ENCODE measurements at regions not wholly inside any gene's neighbourhood (a gene's known extent, or its start where the extent isn't known, plus 50 kb on each side); places are given as distances from the start of the nearest gene placed in this dataset.

DNA sequence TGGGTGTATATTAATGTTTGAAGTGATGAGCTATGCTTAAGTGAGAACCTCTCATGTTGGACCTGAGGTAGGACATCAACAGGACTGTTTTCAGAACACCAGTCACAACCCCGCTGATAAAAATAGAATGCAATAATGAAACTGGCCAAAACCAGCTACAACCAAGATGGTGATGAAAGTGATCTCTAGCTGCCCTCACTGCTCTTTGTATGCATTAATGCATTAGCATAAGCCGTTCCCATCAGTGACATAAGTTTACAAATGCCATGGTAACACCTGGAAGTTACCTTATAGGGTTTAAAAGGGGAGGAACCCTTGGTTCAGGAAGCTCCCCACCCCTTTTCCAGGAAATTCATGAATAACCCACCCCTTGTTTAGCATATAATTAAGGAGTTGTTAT, 672.5 kb upstream of the EEF2KMT start:
- Histone ChIP-seq H3K36me3 (ENCODE audit: control insufficient read depth in 2 of 2, insufficient read depth in 1 of 2, low read length in 2 of 2) (no peaks in the 10 kb centered on the region), H3K9me3 (ENCODE audit: control insufficient read depth, insufficient read depth, low read depth, low read length) (no peaks in the 10 kb centered on the region), H3K4me1 (ENCODE audit: control insufficient read depth, insufficient read depth, low read length) (no peaks in the 10 kb centered on the region), H3K27ac (ENCODE audit: extremely low read depth, low read depth, low read length) (no peak overlapping the region), H3K4me3 (ENCODE audit: low read depth, low read length) (no peak overlapping the region)
- ChIA-PET POLR2A (no interaction called here), CTCF (no interaction called here)
- TF ChIP-seq ZNF138 (tag by site-specific recombination; IDR thresholded peaks at IDR 0.05; ENCODE audit: borderline replicate concordance) (no peak), ZNF223 (tag by site-specific recombination; IDR thresholded peaks at IDR 0.05) (no peak), ZBTB1 (tag by site-specific recombination; IDR thresholded peaks at IDR 0.05) (no peak), ZNF24 (tag by site-specific recombination; IDR thresholded peaks at IDR 0.05) (no peak), ZNF677 (tag by site-specific recombination; IDR thresholded peaks at IDR 0.05) (no peak), ZNF19 (tag by site-specific recombination; IDR thresholded peaks at IDR 0.05; ENCODE audit: low read depth) (no peak), BCL11B (tag by site-specific recombination; IDR thresholded peaks at IDR 0.05; ENCODE audit: low read depth) (no peak), ZNF184 (tag by site-specific recombination; IDR thresholded peaks at IDR 0.05) (no peak), ZNF747 (tag by site-specific recombination; IDR thresholded peaks at IDR 0.05) (no peak), SCRT1 (tag by site-specific recombination; IDR thresholded peaks at IDR 0.05; ENCODE audit: borderline replicate concordance) (no peak)
- TF ChIP-seq, protein P1, sequence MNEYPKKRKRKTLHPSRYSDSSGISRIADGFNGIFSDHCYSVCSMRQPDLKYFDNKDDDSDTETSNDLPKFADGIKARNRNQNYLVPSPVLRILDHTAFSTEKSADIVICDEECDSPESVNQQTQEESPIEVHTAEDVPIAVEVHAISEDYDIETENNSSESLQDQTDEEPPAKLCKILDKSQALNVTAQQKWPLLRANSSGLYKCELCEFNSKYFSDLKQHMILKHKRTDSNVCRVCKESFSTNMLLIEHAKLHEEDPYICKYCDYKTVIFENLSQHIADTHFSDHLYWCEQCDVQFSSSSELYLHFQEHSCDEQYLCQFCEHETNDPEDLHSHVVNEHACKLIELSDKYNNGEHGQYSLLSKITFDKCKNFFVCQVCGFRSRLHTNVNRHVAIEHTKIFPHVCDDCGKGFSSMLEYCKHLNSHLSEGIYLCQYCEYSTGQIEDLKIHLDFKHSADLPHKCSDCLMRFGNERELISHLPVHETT (tag by site-specific recombination; IDR thresholded peaks at IDR 0.05): no peak
- TF ChIP-seq, protein P2, sequence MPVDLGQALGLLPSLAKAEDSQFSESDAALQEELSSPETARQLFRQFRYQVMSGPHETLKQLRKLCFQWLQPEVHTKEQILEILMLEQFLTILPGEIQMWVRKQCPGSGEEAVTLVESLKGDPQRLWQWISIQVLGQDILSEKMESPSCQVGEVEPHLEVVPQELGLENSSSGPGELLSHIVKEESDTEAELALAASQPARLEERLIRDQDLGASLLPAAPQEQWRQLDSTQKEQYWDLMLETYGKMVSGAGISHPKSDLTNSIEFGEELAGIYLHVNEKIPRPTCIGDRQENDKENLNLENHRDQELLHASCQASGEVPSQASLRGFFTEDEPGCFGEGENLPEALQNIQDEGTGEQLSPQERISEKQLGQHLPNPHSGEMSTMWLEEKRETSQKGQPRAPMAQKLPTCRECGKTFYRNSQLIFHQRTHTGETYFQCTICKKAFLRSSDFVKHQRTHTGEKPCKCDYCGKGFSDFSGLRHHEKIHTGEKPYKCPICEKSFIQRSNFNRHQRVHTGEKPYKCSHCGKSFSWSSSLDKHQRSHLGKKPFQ (tag by site-specific recombination; IDR thresholded peaks at IDR 0.05): no peak
- TF ChIP-seq, protein P3, sequence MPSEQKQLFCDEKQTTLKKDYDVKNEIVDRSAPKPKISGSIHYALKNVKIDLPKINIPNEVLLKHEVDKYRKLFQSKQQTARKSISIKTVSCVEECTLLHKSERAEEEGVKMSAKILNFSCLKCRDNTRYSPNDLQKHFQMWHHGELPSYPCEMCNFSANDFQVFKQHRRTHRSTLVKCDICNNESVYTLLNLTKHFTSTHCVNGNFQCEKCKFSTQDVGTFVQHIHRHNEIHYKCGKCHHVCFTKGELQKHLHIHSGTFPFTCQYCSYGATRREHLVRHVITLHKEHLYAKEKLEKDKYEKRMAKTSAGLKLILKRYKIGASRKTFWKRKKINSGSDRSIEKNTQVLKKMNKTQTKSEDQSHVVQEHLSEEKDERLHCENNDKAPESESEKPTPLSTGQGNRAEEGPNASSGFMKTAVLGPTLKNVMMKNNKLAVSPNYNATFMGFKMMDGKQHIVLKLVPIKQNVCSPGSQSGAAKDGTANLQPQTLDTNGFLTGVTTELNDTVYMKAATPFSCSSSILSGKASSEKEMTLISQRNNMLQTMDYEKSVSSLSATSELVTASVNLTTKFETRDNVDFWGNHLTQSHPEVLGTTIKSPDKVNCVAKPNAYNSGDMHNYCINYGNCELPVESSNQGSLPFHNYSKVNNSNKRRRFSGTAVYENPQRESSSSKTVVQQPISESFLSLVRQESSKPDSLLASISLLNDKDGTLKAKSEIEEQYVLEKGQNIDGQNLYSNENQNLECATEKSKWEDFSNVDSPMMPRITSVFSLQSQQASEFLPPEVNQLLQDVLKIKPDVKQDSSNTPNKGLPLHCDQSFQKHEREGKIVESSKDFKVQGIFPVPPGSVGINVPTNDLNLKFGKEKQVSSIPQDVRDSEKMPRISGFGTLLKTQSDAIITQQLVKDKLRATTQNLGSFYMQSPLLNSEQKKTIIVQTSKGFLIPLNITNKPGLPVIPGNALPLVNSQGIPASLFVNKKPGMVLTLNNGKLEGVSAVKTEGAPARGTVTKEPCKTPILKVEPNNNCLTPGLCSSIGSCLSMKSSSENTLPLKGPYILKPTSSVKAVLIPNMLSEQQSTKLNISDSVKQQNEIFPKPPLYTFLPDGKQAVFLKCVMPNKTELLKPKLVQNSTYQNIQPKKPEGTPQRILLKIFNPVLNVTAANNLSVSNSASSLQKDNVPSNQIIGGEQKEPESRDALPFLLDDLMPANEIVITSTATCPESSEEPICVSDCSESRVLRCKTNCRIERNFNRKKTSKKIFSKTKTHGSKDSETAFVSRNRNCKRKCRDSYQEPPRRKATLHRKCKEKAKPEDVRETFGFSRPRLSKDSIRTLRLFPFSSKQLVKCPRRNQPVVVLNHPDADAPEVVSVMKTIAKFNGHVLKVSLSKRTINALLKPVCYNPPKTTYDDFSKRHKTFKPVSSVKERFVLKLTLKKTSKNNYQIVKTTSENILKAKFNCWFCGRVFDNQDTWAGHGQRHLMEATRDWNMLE (tag by site-specific recombination; conservative IDR thresholded peaks at IDR 0.05; ENCODE audit: low read depth): no peak

DNA sequence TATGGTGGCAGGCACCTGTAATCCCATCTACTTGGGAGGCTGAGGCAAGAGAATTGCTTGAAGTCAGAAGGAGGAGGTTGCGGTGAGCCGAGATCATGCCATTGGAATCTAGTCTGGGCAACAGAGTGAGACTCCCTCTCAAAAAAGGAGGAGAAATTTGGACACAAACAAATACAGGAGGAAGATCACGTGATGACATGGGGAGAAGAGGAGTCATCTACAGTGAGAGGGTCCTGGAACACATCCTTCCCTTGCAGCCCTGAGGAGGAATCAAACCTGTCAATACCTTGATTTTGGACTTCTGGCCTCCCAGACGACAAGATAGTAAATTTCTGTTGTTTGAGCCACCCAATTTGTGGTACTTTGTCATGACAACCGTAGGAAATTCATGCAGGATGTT, 671.9 kb upstream of the EEF2KMT start:
- H3K27ac ChIP-seq (ENCODE audit: extremely low read depth, low read depth, low read length): no peak overlapping the region
- CTCF ChIA-PET: no interaction called here
- H3K9me3 ChIP-seq (ENCODE audit: control insufficient read depth, insufficient read depth, low read depth, low read length): no peaks in the 10 kb centered on the region
- no peaks in the 10 kb centered on the region for H3K4me1 ChIP-seq (ENCODE audit: control insufficient read depth, insufficient read depth, low read length)
- POLR2A ChIA-PET: no interaction called here
- no peak overlapping the region for H3K4me3 ChIP-seq (ENCODE audit: low read depth, low read length)
- H3K36me3 ChIP-seq (ENCODE audit: control insufficient read depth in 2 of 2, insufficient read depth in 1 of 2, low read length in 2 of 2): no peaks in the 10 kb centered on the region
- TF ChIP-seq YY2 (tag by site-specific recombination; IDR thresholded peaks at IDR 0.05) (no peak), ZNF707 (tag by site-specific recombination; IDR thresholded peaks at IDR 0.05) (no peak), ZNF776 (tag by site-specific recombination; IDR thresholded peaks at IDR 0.05; ENCODE audit: borderline replicate concordance) (no peak), ZNF837 (tag by site-specific recombination; IDR thresholded peaks at IDR 0.05) (no peak)
- TF ChIP-seq, protein P4, sequence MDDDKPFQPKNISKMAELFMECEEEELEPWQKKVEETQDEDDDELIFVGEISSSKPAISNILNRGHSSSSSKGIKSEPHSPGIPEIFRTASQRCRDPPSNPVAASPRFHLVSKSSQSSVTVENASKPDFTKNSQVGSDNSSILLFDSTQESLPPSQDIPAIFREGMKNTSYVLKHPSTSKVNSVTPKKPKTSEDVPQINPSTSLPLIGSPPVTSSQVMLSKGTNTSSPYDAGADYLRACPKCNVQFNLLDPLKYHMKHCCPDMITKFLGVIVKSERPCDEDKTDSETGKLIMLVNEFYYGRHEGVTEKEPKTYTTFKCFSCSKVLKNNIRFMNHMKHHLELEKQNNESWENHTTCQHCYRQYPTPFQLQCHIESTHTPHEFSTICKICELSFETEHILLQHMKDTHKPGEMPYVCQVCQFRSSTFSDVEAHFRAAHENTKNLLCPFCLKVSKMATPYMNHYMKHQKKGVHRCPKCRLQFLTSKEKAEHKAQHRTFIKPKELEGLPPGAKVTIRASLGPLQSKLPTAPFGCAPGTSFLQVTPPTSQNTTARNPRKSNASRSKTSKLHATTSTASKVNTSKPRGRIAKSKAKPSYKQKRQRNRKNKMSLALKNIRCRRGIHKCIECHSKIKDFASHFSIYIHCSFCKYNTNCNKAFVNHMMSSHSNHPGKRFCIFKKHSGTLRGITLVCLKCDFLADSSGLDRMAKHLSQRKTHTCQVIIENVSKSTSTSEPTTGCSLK (tag by site-specific recombination; IDR thresholded peaks at IDR 0.05): no peak

Data from HEK293 (cell line).